LHCN-M2 (cell line): ENCODE measurements at regions not wholly inside any gene's neighbourhood (a gene's known extent, or its start where the extent isn't known, plus 50 kb on each side); places are given as distances from the start of the nearest gene placed in this dataset.

Experiments
- DNase-seq: peaks from one replicate; pipeline ENCODE4 v3.0.0-alpha.2; 2012; ENCODE audit warnings: low read depth

DNA sequence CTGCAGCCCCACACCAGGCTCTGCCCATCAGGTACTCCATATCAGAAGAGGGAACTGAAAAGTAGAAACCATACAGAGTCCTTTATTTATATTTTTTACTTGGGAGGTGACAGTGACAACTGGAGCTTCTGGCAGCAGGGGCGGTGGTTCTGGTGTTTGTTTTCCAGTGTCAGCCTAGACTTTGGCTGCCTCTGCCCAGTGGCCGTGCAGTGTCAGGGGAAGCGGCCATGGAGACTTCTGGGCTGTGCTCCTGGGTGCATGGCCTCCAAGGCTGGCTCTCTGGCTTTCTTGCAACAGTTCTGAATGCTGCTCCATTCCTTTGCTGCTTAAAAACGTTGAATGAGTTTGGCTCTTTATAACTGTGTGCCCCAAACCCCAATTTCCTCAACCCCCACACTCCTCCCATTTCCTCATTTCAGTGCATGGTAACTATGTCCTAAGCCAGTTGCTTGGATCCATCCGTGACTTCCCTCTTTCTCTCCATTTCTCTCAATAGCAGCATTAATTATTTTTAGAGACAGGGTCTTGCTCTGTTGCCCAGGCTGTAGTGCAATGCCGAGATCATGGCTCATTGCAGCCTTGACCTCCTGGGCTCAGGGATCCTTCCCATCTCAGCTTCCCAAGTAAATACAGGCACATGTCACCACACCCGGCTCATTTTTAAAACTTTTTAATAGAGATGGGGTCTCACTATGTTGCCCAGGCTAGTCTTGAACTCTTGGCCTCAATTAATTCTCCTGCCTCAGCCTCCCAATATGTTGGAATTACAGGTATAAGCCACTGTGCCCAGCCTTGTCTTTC is 141.1 kb upstream of the SGK1 start:
- no peak for DNase-seq

DNA sequence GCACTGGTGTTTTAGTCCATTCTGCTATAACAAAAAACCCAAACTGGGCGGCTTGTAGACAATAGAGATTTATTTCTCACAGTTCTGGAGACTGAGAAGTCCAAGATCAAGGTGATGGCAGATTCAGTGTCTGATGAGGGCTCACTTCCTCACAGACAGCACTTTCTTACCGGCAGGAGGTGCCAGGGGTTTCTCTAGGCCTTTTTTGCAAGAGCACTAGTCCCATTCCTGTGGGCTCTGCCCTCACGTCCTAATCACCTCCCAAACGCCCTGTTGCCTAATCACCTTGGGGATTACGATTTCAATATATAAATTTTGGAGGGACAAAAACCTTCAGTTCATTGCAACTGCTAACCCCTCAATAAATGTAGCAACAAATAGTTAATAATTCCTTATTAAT is 140.0 kb upstream of the SGK1 start:
- DNase-seq = no peak

- no peak for DNase-seq
Observed at GRCh38 chr6:134456226-134456625, 138.3 kb upstream of the SGK1 start.

DNA sequence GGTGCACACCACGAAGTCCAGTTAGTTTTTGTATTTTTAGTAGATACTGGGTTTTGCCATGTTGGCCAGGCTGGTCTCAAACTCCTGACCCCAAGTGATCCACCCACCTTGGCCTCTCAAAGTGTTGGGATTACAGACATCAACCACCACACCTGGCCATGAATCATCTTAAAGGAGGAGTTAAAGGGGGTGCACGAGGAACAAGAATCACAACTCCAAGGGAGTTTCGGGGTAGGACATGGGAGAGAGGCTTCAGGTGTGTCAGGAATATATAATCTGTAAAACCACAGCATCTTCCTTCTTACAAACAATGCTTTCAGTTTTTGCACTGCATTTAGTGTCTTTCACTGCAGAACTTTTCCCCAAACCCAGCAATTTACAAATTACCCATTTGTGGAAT is 137.4 kb upstream of the SGK1 start:
- DNase-seq = no peak

DNA sequence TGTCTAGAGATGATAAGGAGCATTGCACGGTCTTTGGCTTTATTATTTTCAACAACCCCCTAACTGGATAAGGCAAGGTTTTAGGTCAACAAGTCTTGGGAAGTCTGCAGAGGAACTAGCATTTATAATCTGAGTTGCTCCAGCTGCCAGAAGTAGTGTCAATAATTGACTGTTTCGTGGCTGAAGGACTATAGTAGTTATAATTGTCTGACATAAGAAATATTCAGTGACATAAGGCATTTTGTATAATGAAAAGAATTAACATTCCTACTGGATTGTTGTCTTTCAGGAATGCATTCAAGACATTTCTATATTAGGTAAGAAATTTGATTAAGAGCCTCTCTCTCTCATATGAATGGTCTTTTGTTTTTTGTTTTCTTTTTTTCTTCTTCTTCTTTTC is 136.9 kb upstream of the SGK1 start:
- no peak for DNase-seq

DNA sequence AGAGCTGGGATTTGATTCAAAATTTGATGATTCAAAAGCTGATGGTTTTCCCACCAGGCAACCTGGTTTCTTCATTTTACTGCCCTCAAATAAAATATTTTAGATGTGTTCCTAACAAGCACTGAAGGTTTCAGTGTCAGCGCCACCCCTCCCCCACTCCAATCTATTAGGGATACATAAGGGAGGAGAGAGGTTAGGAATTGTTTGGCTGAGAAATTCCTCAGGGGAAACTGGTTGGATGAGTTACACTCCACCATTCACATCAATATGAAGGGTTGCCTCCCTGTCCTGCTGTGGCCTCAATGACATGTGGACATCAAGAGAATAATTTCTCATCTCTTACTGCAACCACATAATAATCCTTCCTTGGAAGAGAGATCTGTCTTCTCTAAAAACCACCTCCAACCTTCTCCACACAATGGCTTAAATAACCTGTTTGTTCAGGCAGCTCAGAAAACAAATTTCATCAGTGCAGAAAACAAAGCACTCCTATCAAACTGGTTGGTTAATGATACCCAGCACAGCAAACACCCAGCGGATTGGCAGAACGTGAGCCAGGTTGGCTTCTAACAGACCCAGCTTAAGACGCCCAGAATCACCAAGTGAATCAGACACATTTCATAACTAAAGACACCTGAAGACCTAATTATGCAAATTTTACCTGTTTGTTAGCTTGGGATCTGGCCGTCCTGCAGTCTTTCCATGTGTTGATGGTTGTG is 136.0 kb upstream of the SGK1 start:
- DNase-seq = no peak

DNA sequence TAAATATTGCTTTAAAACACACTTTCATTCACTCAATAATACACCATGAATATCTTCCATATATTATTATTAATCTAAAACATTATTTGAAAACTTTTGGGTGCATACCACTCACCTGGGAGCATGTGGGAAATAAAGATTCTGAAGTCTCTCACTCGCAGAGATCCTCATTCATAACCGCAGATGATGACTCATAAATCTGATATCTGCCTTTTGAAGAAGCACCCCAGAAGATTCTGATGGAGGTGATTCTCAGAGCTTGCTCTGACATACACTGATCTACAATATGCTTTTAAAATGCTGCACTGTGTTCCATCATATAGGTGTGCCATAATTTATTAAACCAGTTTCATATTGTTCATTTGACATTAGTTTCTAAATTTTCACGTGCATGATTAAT is 135.0 kb upstream of the SGK1 start:
- no peak for DNase-seq

DNA sequence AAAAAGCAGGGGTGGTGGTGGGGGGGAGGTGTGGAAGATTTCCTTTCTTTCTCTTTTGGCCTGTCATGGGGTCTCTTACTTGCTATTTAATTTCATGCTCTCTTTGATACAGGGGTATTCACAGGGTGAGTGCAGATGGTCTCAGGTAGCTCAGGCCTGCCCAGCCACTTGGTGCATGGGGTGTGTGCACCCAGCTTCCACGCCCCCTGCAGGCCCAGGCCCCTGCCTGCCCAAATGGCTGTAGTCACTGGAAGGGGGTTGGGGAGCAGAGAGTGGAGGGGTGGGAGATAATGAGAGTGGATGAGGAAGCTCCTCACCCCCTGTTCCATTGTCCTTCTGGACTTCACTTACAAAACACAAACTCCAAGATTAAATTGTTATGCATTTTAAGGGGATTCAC is 133.6 kb upstream of the SGK1 start:
- DNase-seq = no peak

DNA sequence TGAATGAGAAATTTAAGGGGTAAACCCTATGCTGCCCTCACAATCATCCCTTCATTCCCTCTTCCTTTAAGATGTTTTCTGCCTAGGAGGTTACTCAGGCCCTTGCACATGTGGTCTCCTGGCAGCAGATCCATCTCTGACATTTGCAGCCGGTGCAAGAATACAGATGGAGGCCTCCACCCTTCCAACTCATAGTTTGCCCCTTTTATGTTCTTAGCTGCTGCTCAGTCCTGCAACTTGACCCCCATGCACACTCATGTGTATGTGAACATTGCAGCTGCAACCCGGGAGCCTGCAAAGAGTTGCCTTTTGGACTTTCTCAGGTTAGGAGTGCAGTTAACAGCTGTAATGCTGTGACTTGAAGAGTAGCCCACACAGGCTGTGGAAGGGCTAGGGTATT is 131.9 kb upstream of the SGK1 start:
- DNase-seq = no peak

GRCh38 chr6:134449004-134449403 is 131.1 kb upstream of the SGK1 start:
- DNase-seq = no peak

- peak; percentile 66 for DNase-seq
Observed at GRCh38 chr6:134447883-134448387, 130.0 kb upstream of the SGK1 start.

GRCh38 chr6:134447423-134447822 is 129.5 kb upstream of the SGK1 start:
- no peak for DNase-seq

- no peak for DNase-seq
Observed at GRCh38 chr6:134446896-134447295, 129.0 kb upstream of the SGK1 start.

DNA sequence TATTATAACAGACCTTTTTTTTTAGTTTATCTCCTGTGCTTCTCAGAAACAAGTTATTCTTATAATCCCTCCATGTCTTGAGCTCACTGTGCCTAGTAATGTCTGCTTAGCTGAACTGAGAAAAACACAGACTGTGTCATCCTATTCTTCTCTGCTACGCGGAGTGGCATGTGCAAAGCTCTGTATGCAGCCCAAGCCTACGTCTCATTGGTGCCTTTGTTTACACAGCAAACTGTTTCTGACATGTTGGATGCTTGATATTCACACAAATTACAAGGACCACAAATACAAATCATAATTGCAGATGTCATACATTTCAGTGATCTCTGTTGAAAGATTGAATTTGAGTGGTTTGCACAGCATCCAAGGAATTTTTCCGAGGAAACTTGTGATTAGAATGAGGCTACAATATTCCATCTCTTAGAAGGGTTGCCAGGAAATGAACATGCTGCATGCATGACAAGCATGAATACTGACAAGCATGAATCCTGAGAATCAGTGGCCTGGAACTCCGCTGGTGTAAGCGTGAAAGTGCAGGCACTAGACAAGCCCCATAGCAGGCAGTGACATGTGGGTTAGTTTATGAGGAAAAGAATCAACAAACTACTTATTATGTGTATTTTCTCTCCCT is 128.4 kb upstream of the SGK1 start:
- no peak for DNase-seq

DNA sequence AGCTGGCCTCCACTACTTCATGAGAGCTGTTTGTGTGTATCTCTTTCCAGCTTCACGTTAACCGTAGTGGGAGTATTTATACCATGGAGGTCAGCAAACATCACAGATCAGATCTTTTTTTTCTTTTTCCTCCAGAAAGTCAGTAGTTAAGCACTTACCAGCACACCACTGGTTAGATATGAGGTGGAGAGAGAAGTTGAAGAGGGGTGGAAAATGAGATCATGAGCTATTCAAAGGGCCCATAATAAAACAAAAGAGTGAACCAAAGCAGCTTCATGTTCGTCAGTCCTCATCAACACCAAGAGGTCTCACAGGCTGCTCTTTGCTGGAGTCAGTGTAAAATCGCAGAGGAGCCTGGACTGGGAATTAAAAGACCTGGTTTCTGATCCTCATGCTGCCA is 125.1 kb upstream of the SGK1 start:
- DNase-seq = no peak

DNA sequence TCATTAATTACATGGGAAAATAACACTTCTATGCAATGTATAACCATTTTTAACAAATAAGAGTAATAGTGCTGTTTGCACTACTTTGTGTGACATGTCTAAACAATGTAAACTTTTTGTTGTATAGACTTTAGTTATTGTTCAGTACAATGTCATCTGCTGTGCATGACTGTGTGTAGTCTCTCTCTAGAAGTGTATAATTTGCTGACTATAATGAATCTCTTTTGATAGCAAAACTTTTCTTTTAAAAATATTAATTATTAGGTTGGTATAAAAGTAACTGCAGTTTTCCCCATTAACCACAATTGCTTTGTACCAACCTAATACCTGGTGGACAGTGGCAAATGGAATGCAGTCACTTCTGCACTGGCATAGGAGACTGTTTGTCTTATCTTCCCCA is 124.2 kb upstream of the SGK1 start:
- no peak for DNase-seq

DNA sequence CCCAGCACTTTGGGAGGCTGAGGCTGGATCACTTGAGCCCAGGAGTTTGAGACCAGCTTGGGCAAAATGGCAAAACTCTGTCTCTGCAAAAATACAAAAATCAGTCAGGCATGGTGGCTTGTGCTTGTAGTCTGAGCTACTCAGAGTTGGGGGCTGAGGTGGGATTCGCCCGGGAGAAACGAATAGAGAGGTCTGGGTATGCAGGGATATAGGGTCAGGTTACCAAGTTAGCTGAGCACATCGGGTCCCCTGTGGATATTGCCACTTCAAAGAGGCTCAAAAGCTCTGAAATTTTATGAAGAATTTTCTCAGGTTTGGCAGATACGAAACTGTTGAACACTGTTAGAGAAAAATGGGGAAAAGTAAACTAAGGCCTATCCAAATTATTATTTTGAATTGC is 120.9 kb upstream of the SGK1 start:
- DNase-seq = no peak

DNA sequence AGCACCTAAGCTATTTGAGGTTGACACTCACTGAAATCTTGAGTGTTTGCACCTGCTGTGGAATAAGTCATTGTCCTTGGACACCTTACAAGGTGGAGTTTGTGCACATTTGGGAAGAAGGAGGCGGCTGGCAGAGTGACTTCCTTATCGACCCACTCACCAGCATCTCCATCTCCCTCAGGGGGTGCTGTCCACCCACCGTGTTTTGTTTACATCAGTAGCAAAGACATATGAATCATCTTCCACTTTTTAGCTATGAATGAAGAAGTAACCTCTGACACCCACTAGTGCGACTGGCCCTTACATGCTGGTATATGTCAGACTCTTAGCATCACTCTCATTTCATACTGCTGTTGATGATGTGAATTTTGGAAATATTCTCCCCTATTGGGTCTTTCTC is 119.5 kb upstream of the SGK1 start:
- DNase-seq = peak; percentile 45

DNA sequence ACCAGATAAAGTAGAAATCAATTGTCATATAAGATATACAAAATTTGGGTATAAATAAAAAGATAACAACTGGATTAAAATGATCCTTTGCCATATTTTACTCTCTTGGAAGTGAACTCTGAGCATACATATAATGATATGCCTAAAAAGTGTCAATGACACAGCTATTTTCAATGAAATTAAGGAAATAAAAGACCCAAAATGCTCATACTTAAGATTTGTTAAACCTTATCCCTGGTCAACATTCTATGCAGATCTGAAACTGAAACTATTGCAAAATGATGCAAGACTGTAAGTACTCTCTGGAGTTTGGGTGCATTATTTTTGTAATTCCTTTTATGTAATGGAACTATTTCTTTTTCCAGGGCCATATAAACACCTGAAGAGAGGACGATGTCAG is 119.0 kb upstream of the SGK1 start:
- peak; percentile 23 for DNase-seq

GRCh38 chr6:134436281-134436815 is 118.4 kb upstream of the SGK1 start:
- peak; percentile 96 for DNase-seq

DNA sequence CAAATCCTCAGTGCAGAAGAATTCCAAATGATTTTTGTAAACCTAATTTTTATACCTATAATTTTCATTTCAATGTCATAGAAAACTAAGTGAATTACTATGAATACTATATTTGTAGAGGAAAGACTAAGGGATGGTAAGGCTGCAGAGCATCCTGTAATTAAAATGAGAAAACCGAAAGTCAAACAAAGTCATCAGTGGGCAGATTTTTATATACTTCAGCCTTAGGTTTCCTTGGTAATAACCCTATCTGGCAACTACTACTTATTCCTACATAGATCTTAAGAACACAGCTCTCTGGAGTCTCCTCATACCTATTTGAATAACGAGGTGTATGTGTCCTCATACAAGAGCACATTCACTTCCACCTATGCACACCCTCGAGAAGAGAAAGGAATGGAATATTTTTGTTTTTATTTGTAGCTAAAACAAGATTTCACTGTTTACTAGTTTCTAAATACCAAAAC is 117.9 kb upstream of the SGK1 start:
- no peak for DNase-seq
